OCI-M1 (cell line): ENCODE measurements at regions not wholly inside any gene's neighbourhood (a gene's known extent, or its start where the extent isn't known, plus 50 kb on each side); places are given as distances from the start of the nearest gene placed in this dataset.
A peak's percentile ranks its signal among the peaks of the same experiment; 100 is the strongest.

ENCODE experiments used
- DNase-seq: peaks from one replicate; lab custom pipeline; 2025; lab: John Stamatoyannopoulos, UW

DNA sequence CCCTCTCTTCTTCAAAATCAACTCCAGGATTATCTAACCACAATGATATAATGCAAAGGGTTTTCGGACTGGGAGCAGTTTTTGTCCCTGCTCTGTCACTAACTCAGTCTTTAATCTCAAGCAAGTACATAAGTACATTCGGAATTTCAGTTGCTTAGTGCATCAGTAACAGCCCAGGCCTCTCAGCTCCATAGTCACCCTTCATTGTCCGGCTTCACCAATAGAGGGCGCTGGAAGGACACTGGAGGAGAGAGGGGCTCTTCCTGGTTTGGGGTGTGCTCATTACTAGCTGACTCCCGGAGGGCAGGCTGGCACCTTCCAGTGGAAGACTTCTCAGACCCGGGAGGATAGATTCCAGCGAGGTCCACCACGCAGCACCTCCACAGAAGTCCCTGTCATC, 90.4 kb upstream of the PDGFD start:
- peak; percentile 39 for DNase-seq

DNA sequence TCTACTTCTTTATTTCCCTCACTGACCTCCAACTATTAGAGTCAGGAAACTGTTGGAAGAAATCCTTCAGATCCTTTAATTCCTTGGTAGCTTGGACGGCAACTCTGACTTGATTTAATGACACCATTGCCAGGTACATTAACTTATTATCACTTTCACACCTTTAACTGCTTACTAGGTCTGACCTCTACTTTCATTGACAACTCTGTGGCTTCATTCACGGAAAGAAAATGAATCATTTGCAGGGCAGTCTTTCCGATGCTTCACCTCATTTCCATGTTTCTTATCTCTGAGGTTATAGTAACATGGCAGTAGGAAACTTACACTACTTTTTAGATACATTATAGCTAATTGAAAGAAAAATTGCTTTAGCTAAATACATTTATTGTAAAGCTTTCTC, 82.6 kb upstream of the PDGFD start:
- DNase-seq, result no peak

DNA sequence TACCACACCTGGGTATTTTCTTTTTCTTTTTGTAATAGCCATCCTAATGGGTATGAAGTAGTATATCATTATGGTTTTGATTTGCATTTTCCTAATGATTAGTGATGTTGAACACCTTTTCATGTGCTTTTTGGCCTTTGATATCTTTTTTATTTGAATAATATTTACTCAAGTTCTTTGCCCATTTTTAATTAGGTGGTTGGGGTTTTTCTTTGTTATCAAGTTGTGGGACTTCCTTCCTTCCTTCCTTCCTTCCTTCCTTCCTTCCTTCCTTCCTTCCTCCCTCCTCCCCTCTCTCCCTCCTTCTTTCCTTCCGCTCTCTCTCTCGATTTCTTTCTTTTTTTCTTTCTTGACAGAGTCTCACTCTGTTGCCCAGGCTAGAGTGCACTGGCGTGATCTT, 75.0 kb upstream of the PDGFD start:
- DNase-seq, result no peak

DNA sequence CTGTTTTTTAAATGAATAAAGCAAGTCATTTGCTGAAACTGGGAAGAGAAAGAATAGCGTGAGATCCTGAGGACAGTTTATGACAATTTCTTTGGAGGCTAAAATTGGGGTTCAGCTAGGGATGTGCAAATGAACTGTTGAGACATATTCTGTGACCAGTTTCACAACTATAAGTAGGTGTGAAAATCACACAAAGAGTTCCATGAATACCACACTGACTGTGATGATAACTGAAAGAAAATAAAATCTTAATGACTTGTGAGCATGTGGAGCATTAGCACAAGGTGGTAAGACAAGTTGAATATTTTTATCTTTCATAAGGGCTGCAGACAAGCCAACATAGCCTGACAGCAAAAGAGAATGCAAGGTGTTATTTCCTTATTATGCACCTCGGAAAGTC, 61.1 kb upstream of the PDGFD start:
- DNase-seq, result no peak

DNA sequence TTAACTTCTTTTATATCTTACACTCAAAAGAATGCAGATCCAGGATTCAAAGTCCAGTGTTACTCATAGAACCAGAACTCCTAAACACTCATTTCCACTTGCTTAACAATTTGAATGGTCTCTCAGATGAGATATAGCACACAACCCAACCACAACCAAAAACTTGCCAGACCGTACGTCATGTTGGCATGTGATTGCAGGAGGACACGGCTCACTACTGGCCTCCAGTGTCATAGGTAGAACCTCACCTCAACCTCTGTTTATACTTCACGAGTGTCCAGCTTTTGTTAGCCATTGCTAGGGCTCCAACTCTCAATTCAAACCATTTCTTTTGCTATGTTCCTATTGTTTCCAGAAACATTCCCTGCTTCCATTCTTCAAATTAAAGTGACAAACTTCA, 58.5 kb upstream of the PDGFD start:
- no peak for DNase-seq

DNA sequence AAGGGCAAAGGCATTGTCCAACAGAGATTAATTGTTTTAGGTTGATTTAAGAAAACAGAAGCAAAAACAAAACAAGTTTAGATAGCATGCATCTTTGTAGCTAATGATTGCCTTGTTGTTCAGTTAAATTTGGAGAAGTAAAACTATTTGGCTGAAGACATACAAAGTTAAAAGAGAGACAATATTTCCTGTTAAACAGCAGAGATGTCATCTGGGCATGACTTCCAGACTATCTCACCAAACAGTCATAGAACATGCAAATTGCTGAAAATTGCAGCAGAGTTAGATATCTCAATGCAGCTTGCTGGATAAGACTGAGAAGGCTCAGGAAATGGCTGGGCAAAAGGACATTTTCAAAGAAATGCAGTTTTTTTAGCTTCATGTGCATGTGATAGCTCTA, 57.5 kb upstream of the PDGFD start:
- DNase-seq, result no peak

DNA sequence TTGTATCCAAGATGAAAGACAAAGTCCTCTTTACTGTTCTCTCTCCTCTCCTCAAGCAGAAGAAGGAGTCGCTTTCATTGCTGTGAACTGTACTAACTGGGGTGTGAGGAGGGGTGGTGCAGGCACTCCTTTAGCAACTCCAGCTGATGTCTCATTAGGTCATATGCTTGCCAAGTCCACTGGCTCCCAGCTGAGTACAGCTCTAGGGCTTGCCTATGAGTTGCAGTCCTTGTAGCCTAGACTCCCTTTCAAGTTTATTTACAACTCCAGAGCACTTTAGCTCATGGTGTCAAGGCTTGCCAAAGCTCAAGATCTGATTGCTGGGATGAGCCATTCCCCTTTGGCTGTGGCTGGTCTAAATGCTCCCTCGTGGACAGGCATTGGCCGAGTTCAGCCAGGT, 55.1 kb upstream of the PDGFD start:
- DNase-seq, result no peak

DNA sequence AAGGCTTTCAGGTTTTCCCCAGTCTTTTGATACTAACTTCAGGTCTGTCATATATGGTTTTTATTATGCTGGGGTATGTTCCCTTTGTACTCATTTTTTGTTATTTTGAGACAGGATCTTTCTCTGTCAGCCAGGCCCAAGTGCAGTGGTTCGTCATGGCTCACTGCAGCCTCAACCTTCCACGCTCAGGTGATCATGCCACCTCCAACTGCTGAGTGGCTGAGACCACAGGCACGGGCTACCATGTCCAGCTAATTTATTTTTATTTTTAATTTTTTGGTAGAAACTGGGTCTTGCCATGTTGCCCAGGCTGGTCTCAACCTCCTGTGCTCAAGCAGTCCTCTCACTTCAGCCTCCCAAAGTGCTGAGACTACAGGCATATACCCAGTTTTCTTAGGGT, 50.6 kb upstream of the PDGFD start:
- DNase-seq, result no peak
